ENCODE measurements at regions not wholly inside any gene's neighbourhood (a gene's known extent, or its start where the extent isn't known, plus 50 kb on each side); places are given as distances from the start of the nearest gene placed in this dataset.

DNA sequence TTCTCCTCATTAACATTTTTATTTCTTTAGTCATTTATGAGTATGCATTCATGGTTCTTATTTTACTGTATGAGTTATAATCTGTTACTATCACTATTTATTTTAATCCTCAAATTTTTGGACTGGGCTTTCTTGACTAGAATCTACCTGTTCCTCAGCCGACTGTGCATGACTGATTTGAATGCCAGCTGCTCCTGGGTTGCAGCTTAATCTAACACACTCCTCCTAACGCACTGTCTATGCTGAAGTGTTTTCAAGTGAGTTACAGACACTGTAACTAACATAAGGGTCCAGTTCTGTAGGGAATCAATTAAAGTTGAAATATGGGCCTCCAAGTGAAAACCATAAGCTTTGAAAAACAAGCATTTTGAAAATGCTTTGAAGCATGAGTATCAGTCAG lies 137.4 kb upstream of the ARSJ start:
- H3K4me1 ChIP-seq = no peaks in the 10 kb centered on the region
- no peaks in the 10 kb centered on the region for H3K27me3 ChIP-seq
- no peaks in the 10 kb centered on the region for H3K36me3 ChIP-seq (ENCODE audit: low read depth, missing control alignments)
- no peak overlapping the region for H3K27ac ChIP-seq
- TF ChIP-seq, protein P1, sequence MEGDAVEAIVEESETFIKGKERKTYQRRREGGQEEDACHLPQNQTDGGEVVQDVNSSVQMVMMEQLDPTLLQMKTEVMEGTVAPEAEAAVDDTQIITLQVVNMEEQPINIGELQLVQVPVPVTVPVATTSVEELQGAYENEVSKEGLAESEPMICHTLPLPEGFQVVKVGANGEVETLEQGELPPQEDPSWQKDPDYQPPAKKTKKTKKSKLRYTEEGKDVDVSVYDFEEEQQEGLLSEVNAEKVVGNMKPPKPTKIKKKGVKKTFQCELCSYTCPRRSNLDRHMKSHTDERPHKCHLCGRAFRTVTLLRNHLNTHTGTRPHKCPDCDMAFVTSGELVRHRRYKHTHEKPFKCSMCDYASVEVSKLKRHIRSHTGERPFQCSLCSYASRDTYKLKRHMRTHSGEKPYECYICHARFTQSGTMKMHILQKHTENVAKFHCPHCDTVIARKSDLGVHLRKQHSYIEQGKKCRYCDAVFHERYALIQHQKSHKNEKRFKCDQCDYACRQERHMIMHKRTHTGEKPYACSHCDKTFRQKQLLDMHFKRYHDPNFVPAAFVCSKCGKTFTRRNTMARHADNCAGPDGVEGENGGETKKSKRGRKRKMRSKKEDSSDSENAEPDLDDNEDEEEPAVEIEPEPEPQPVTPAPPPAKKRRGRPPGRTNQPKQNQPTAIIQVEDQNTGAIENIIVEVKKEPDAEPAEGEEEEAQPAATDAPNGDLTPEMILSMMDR (IDR thresholded peaks at IDR 0.05) = no peak
- TF ChIP-seq POLR2A (IDR thresholded peaks at IDR 0.05) = no peak
- H3K4me3 ChIP-seq = no peak overlapping the region
- DNase-seq = no peak
- no peaks in the 10 kb centered on the region for H3K9me3 ChIP-seq
- intact Hi-C loops (cut with DNase I; ENCODE audit: low total_unique reads) = no loop called here
- WGBS, 2 donors = 53 to 66% methylated on average over 2 of the region's 2 CpGs

DNA sequence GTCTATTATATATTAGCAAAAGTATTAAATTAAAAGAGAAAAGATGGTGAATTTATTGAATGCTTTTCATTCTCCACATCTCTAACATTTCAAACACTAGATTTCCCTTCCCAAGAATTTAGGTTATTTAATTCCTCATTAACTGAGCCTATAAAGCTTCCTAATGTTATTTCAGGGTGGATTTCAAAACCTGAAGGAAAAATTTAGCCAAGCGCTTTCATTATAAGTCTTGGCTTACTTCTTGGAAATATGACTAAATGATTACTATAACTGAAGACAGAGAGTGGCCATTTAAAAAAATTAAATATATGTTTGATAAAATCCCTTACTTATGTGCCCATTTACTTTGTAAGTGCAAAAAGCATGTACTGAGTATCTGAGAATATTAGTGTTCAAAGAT lies 141.8 kb upstream of the ARSJ start:
- DNase-seq = no peak
- H3K27me3 ChIP-seq = no peaks in the 10 kb centered on the region
- no peaks in the 10 kb centered on the region for H3K9me3 ChIP-seq
- no peak overlapping the region for H3K4me3 ChIP-seq
- H3K36me3 ChIP-seq (ENCODE audit: low read depth, missing control alignments) = no peaks in the 10 kb centered on the region
- no peak overlapping the region for H3K27ac ChIP-seq
- TF ChIP-seq POLR2A (IDR thresholded peaks at IDR 0.05) = no peak
- TF ChIP-seq, protein P1 (IDR thresholded peaks at IDR 0.05) = no peak
- intact Hi-C loops (cut with DNase I; ENCODE audit: low total_unique reads) = no loop called here
- H3K4me1 ChIP-seq = no peaks in the 10 kb centered on the region
- 96 to 97% methylated on average over 1 of the region's 1 CpG for WGBS, 2 donors

DNA sequence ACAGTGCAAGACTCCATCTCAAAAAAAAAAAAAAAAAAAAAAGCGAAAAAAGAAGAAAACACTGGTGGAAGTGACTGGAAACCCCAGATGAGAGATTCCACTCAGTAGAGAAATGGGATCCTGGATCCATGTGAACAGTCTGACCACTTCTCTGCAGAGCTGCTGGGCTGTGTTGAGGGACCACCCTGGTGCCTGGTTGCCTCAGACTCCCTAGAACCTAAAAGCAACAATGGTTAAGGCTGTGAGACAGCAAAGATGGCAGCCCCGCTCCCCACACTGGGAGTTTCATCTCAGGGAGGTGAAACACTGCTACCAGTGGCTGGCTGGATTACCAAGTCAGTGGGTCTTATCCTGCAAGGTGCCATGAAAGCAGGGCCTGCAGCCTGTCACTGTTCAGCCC lies 152.8 kb upstream of the ARSJ start:
- H3K4me1 ChIP-seq = no peaks in the 10 kb centered on the region
- H3K27me3 ChIP-seq = no peaks in the 10 kb centered on the region
- no peak for DNase-seq
- WGBS, 2 donors = 77 to 92% methylated on average over 2 of the region's 2 CpGs
- H3K9me3 ChIP-seq = no peaks in the 10 kb centered on the region
- intact Hi-C loops (cut with DNase I; ENCODE audit: low total_unique reads) = no loop called here
- H3K27ac ChIP-seq = no peak overlapping the region
- no peak overlapping the region for H3K4me3 ChIP-seq
- no peaks in the 10 kb centered on the region for H3K36me3 ChIP-seq (ENCODE audit: low read depth, missing control alignments)
- TF ChIP-seq, protein P1 (IDR thresholded peaks at IDR 0.05) = no peak

GRCh38 chr4:114132830-114133229 lies 153.4 kb upstream of the ARSJ start:
- DNase-seq = no peak
- no peak overlapping the region for H3K4me3 ChIP-seq
- no peaks in the 10 kb centered on the region for H3K4me1 ChIP-seq
- no peaks in the 10 kb centered on the region for H3K36me3 ChIP-seq (ENCODE audit: low read depth, missing control alignments)
- no peak for TF ChIP-seq POLR2A (IDR thresholded peaks at IDR 0.05)
- TF ChIP-seq, protein P1 (IDR thresholded peaks at IDR 0.05) = peak in 2 of 3 experiments; percentile 21 to 43
- WGBS, 2 donors = 73 to 86% methylated on average over 2 of the region's 2 CpGs
- intact Hi-C loops (cut with DNase I; ENCODE audit: low total_unique reads) = no loop called here
- H3K27me3 ChIP-seq = no peaks in the 10 kb centered on the region
- H3K27ac ChIP-seq = no peak overlapping the region
- no peaks in the 10 kb centered on the region for H3K9me3 ChIP-seq

GRCh38 chr4:114136069-114136468 lies 156.6 kb upstream of the ARSJ start:
- DNase-seq = no peak
- Histone ChIP-seq H3K4me1 (no peaks in the 10 kb centered on the region), H3K27me3 (no peaks in the 10 kb centered on the region), H3K36me3 (ENCODE audit: low read depth, missing control alignments) (no peaks in the 10 kb centered on the region), H3K4me3 (no peak overlapping the region), H3K9me3 (no peaks in the 10 kb centered on the region), H3K27ac (no peak overlapping the region)
- TF ChIP-seq, protein P1 (IDR thresholded peaks at IDR 0.05) = no peak
- no peak for TF ChIP-seq POLR2A (IDR thresholded peaks at IDR 0.05)
- intact Hi-C loops (cut with DNase I; ENCODE audit: low total_unique reads) = no loop called here

All from testis (tissue), 2 donors.